Stomach (tissue), 8 donors: ENCODE measurements at regions not wholly inside any gene's neighbourhood (a gene's known extent, or its start where the extent isn't known, plus 50 kb on each side); places are given as distances from the start of the nearest gene placed in this dataset.

Experiments used
- DNase-seq, 2 donors: peaks; one replicate each; pipeline versions ENCODE4 v3.0.0 to v3.0.0-alpha.2; 2013 to 2019
- H3K27ac ChIP-seq, 5 donors: fragments of 200-600 bp in 4 of 5; sonication (generic) in 4 of 5; one replicate each; pipeline ENCODE4 v1.5.1; 2013 to 2019; ENCODE audit warnings: mild to moderate bottlenecking in 1 of 5, moderate library complexity in 1 of 5
- H3K27me3 ChIP-seq, 3 donors: fragments of 200-600 bp; sonication (generic); one replicate each; pipeline ENCODE4 v1.5.1; 2017 to 2019; ENCODE audit warnings: mixed run types in 1 of 3
- H3K36me3 ChIP-seq, 4 donors: fragments of 200-600 bp; sonication (generic); 1 replicate in 3 of 4; 2 replicates in 1 of 4; pipeline ENCODE4 v1.5.1; 2016 to 2019
- H3K4me1 ChIP-seq, 4 donors: fragments of 200-600 bp; sonication (generic); one replicate each; pipeline ENCODE4 v1.5.1; 2016 to 2019
- H3K4me3 ChIP-seq, 4 donors: fragments of 200-600 bp; sonication (generic) in 3 of 4; one replicate each; pipeline ENCODE4 v1.5.1; 2016 to 2019; ENCODE audit warnings: mild to moderate bottlenecking in 1 of 4
- H3K9me3 ChIP-seq, 4 donors: fragments of 200-600 bp; sonication (generic); one replicate each; pipeline ENCODE4 v1.5.1; 2016 to 2019
- CTCF ChIP-seq, 7 experiments: fragments of 450-650 bp in 4 of 7; fragments of 200-600 bp in 3 of 7; sonication (generic) in 3 of 7; IDR thresholded peaks; one replicate each; pipeline ENCODE4 v1.5.1; 2016 to 2019; ENCODE audit warnings: antibody characterized with exemption in 7 of 7, control low read depth in 2 of 7, mild to moderate bottlenecking in 1 of 7
- EP300 ChIP-seq: sonication (generic); formaldehyde crosslinking; IDR thresholded peaks from one replicate; pipeline ENCODE4 v1.6.1; 2017; ENCODE audit warnings: antibody characterized with exemption
- POLR2A ChIP-seq, 4 donors: fragments of 450-650 bp; IDR thresholded peaks; one replicate each; pipeline ENCODE4 v1.6.1; 2016; ENCODE audit warnings: antibody characterized with exemption in 4 of 4, control low read depth in 2 of 4, mild to moderate bottlenecking in 1 of 4, moderate library complexity in 1 of 4
- POLR2AphosphoS5 ChIP-seq, 3 donors: sonication (generic); formaldehyde crosslinking; IDR thresholded peaks; one replicate each; pipeline ENCODE4 v1.6.1; 2016; ENCODE audit warnings: antibody characterized with exemption in 3 of 3
- WGBS, 5 donors: extraction: QIAGEN DNeasy Blood & Tissue Kit in 3 of 5; methylation state at CpG; one replicate each; pipeline versions ENCODE4 v1.1.5 to v1.1.7; 2013 to 2018; 5-methylcytosine and 5-hydroxymethylcytosine counted together
- intact Hi-C: fragments of 100-400 bp; cut with DNase I; formaldehyde crosslinking; loops from one replicate; pipeline ENCODE4 v1.15.1; 2023; ENCODE audit warnings: low total_unique reads
- donor health status: healthy with polysubstance abuse.
- donor health status: Bipolar disorder and iron deficiency.
- donor health status: healthy.

GRCh38 chr21:43313939-43314405 is 113.0 kb downstream of the SIK1 start:
- peaks cover 0 to 16% (median 0%) of the 10 kb centered on the region in 3 donors for H3K27me3 ChIP-seq
- H3K9me3 ChIP-seq: peaks cover 0 to 12% (median 4%) of the 10 kb centered on the region in 4 donors
- peaks cover 18 to 39% (median 26%) of the 10 kb centered on the region in 4 donors for H3K4me1 ChIP-seq
- DNase-seq: no peak
- peak overlapping the region in 3 of 5 donors; percentile 70 to 81 (median 74) for H3K27ac ChIP-seq
- WGBS, 5 donors: 84 to 92% (median 90%) methylated on average over 9 of the region's 9 CpGs
- no peak overlapping the region for H3K4me3 ChIP-seq
- H3K36me3 ChIP-seq: no peaks in the 10 kb centered on the region
- TF ChIP-seq EP300 (no peak), POLR2AphosphoS5 (IDR thresholded peaks at IDR 0.05) (no peak), POLR2A (IDR thresholded peaks at IDR 0.05) (no peak), CTCF (IDR thresholded peaks at IDR 0.05) (no peak)
- intact Hi-C loops: no loop called here

GRCh38 chr21:43313221-43313938 is 113.6 kb downstream of the SIK1 start:
- intact Hi-C loops: no loop called here
- 73 to 80% (median 74%) methylated on average over 18 to 20 of the region's 20 CpGs for WGBS, 5 donors
- Histone ChIP-seq H3K4me1 (peaks cover 18 to 42% (median 26%) of the 10 kb centered on the region in 4 donors), H3K27me3 (peaks cover 0 to 16% (median 0%) of the 10 kb centered on the region in 3 donors), H3K36me3 (no peaks in the 10 kb centered on the region), H3K4me3 (no peak overlapping the region), H3K27ac (peak overlapping the region in 4 of 5 donors; percentile 70 to 81 (median 74)), H3K9me3 (peaks cover 0 to 10% (median 4%) of the 10 kb centered on the region in 4 donors)
- DNase-seq: no peak
- no peak for TF ChIP-seq EP300
- no peak for TF ChIP-seq POLR2AphosphoS5 (IDR thresholded peaks at IDR 0.05)
- no peak for TF ChIP-seq CTCF (IDR thresholded peaks at IDR 0.05)
- no peak for TF ChIP-seq POLR2A (IDR thresholded peaks at IDR 0.05)

GRCh38 chr21:43312751-43313169 is 114.2 kb downstream of the SIK1 start:
- H3K27ac ChIP-seq: peak overlapping the region; percentile 23 to 81 (median 73)
- peaks cover 0 to 4% (median 2%) of the 10 kb centered on the region in 4 donors for H3K9me3 ChIP-seq

More at GRCh38 chr21:43312751-43313169, 114.2 kb downstream of the SIK1 start:
- Histone ChIP-seq H3K36me3 (no peaks in the 10 kb centered on the region), H3K27me3 (peaks cover 0 to 16% (median 0%) of the 10 kb centered on the region in 3 donors), H3K4me3 (no peak overlapping the region), H3K4me1 (peaks cover 18 to 47% (median 28%) of the 10 kb centered on the region in 4 donors)
- WGBS, 5 donors: 38 to 53% (median 46%) methylated on average over 6 of the region's 6 CpGs
- intact Hi-C loops: no loop called here
- DNase-seq: peak; percentile 74 to 81
- TF ChIP-seq POLR2A (IDR thresholded peaks at IDR 0.05) (no peak), EP300 (no peak), POLR2AphosphoS5 (IDR thresholded peaks at IDR 0.05) (peak in 2 of 3 donors; percentile 56 to 75), CTCF (IDR thresholded peaks at IDR 0.05) (peak in 1 of 7 experiments; percentile 6)
